SK-N-SH (cell line): ENCODE measurements at regions not wholly inside any gene's neighbourhood (a gene's known extent, or its start where the extent isn't known, plus 50 kb on each side); places are given as distances from the start of the nearest gene placed in this dataset.

Source experiments
- CTCF ChIP-seq: fragments of 200-600 bp; sonication (generic); IDR thresholded peaks from 2 replicates; pipeline ENCODE4 v1.6.1; 2017; ENCODE audit warnings: antibody characterized with exemption, mild to moderate bottlenecking, moderate library complexity
- MEF2A ChIP-seq: IDR thresholded peaks from 2 replicates; pipeline ENCODE4 v1.4.0; 2012; ENCODE audit warnings: low read depth, borderline replicate concordance
- POLR2AphosphoS5 ChIP-seq: IDR thresholded peaks from 2 replicates; pipeline ENCODE4 v1.6.1; 2012; ENCODE audit warnings: low read depth, low read length
- RCOR1 ChIP-seq: fragments of 150-350 bp; IDR thresholded peaks from 2 replicates; pipeline ENCODE4 v1.6.1; 2017; ENCODE audit warnings: antibody characterized with exemption, low read length
- RFX5 ChIP-seq: IDR thresholded peaks from 2 replicates; pipeline ENCODE4 v1.6.1; 2012; ENCODE audit warnings: mild to moderate bottlenecking, improper control_type of control experiment, low read length
- SMC3 ChIP-seq: IDR thresholded peaks from 2 replicates; pipeline ENCODE4 v1.6.1; 2012; ENCODE audit warnings: low read depth, low read length, improper control_type of control experiment

GRCh38 chr12:127579446-127579845 is 687.5 kb upstream of the TMEM132C start:
- TF ChIP-seq RFX5 (no peak), SMC3 (no peak), CTCF (no peak), MEF2A (no peak), RCOR1 (no peak), POLR2AphosphoS5 (no peak)
